HG03108 (cell line): ENCODE measurements at regions not wholly inside any gene's neighbourhood (a gene's known extent, or its start where the extent isn't known, plus 50 kb on each side); places are given as distances from the start of the nearest gene placed in this dataset.

Source experiments
- ATAC-seq: cut with Tn5 transposase; IDR thresholded peaks from one replicate; pipeline ENCODE4 v1.9.1; 2021; ENCODE audit warnings: moderate library complexity; ENCODE audit not compliant: unreplicated experiment

DNA sequence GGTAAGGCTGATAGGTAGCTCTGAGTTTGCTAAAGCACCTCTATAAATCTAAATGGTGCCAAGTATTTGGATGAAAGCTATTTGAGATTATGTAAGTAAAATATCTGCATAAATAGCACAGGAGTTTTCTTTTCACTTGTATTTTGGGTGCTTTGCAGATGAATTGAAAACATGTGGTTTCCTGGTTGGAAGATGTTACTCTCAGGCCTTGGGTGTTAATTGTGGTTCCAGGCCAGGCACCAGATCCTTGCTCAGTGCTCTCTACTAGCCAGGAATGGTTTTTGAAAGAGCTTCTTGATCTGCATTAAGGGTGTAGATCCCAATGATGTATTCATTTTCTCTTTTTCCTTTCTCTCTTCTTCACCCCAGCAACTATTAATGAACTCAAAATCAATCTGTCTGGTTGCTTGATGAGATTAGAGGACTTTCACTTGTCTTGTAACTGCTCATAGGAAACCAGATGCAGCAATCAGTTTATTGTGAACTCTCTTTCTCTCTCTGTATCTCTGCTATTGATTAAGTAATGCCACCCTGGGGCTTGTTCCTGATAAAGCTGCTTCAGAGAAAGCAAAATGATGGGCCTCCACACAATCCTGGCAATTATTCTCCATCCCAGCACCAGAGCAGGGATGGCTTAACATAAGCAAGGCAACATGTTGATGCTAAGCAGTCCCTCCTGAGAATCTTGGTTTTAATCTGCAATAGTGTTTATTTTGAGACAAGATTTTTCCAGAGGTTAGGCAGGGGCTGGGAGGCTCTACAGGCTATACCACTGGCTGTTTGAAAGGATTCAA lies 147.0 kb upstream of the NTM start:
- no peak for ATAC-seq

- no peak for ATAC-seq
These were observed 142.0 kb upstream of the NTM start for GRCh38 chr11:131228378-131228777.

DNA sequence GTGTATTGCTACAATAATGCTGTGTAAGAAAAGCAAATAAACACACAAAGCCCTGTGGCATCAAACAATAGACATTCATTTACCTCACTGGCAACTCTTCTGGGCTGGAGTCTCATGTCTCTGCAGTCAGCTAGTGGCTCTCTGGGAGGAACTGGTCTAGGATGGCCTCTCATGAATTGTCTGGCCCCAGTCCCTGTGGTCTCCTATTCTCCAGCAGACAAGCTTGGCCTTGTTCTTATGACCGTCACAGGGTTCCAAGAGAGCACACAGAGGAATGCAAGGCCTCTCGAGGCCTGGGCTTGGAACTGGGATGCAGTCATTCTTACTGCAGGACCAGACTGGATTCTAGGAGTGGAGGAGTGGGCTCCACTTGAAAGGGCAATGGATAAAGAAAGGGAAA lies 141.2 kb upstream of the NTM start:
- ATAC-seq, result no peak

- no peak for ATAC-seq
These were observed 139.0 kb upstream of the NTM start for GRCh38 chr11:131231317-131231940.

DNA sequence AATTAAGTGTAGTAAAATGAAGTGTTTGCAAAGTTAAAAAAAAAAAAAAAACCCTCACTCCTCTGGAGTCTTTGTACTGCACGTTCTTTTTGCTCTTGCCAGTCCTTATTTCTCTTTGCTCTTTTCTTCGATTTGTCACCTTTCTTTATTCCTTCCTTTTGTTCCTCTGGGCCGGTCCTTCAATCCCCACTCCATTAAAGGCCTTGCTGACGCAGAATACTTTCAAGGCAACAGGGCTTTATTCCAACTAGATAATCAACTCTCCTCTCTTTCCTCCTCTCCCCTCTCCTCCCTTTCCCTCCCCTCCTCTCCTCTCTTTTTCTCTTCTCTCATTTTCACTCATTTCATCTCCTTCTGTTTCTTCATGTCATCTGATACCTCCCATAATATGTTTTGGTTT lies 138.2 kb upstream of the NTM start:
- ATAC-seq, result no peak

DNA sequence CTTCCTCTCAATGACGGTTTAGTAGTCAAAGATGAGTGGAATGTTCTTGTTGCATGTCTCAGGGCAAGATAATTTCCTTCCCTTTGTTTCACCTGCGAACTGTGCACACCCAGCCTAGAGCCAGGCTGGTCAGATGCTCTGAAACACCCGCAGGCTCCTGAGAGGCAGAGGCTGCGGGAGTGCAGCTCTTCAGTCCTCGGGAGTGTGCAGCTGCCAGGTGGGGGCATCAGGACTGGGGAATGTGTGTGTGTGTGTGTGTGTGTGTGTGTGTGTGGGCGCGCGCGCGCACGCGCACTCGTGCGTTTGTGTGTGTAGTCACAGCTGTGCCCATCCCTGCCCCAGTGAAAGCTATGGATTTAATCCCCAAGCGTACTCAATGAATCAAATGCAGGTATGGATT lies 136.2 kb upstream of the NTM start:
- ATAC-seq, result no peak

- ATAC-seq, result no peak
These were observed 134.8 kb upstream of the NTM start for GRCh38 chr11:131235328-131236298.

GRCh38 chr11:131240421-131240820 lies 130.0 kb upstream of the NTM start:
- ATAC-seq, result no peak

- no peak for ATAC-seq
These were observed 127.9 kb upstream of the NTM start for GRCh38 chr11:131242476-131243000.

DNA sequence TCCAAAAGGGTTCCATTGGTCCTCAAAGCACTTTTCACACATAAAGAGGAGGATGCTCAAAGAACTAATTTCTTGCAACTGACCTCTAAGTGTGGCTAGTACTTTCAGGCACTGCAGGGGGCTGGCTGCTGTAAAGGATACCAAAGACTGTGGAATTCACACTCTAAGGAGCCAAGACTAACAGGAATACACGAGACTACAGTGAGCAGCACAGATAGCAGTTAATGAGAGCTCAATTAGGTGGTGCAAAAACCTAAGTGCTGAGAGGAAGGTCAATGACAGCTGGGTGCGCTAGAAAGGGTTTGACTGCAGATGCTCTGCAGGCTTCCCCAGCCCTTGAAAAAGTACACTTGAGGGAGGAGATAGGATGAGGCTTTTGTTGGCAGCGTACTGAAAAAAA lies 124.3 kb upstream of the NTM start:
- no peak for ATAC-seq

- ATAC-seq, result no peak
These were observed 123.8 kb upstream of the NTM start for GRCh38 chr11:131246663-131247062.

GRCh38 chr11:131248588-131248987 lies 121.8 kb upstream of the NTM start:
- ATAC-seq, result no peak

GRCh38 chr11:131253142-131253655 lies 117.2 kb upstream of the NTM start:
- ATAC-seq, result no peak

GRCh38 chr11:131253656-131254151 lies 116.7 kb upstream of the NTM start:
- ATAC-seq, result no peak

DNA sequence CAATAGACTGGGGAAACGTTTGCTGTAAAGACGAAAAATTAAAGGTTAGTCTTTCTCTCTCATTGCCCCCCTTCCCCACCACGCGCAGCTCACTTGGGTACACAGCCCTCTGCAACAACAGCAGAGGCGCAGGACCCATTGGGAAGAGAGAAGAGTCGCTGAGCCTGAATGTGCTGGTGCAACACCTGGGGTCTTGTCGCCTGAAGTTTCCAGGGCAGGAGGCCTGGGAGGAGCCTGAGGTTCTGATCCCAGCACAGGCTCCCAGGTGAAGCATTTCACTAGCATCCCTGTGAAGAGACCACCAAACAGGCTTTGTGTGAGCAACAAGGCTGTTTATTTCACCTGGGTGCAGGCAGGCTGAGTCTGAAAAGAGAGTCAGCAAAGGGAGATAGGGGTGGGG lies 116.2 kb upstream of the NTM start:
- ATAC-seq, result no peak

DNA sequence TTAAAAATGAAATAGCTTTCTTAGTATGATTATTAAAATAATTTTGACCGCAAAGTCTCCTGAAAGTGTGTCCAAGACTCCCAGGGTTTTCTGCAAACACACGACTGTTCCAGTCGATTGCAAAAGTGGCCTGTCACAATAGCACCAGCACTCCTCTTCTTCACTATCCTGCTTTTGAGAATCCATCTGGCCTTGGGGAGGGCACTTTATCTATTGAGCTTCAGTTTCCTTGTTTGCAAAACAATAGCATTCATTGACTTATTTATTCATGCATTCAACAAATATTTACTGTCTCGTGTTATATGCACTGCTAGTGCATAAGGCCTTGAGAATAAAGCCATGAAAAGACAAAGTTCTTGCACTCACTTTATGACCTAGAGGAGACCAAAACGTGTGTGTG lies 96.2 kb upstream of the NTM start:
- no peak for ATAC-seq

- no peak for ATAC-seq
These were observed 94.8 kb upstream of the NTM start for GRCh38 chr11:131275580-131275979.

DNA sequence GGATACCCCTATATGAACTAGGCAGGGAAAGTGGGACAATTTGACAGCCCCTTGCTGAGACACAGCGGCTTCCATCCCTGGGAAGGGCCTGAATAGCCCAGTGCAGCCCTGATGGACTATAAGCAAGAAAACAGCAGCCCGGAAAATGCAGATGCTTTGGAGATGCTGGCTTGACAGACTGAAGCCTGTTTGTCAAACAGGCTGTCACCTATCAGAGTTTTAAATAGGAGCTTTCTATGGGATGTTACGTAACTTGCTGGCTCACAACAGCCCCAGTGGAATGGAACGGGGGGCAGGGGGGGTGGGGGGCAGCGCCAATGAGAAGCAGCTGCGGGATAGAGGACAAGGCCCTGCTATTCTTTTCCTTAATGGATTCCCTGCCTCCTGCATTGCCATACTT lies 91.9 kb upstream of the NTM start:
- ATAC-seq, result no peak

DNA sequence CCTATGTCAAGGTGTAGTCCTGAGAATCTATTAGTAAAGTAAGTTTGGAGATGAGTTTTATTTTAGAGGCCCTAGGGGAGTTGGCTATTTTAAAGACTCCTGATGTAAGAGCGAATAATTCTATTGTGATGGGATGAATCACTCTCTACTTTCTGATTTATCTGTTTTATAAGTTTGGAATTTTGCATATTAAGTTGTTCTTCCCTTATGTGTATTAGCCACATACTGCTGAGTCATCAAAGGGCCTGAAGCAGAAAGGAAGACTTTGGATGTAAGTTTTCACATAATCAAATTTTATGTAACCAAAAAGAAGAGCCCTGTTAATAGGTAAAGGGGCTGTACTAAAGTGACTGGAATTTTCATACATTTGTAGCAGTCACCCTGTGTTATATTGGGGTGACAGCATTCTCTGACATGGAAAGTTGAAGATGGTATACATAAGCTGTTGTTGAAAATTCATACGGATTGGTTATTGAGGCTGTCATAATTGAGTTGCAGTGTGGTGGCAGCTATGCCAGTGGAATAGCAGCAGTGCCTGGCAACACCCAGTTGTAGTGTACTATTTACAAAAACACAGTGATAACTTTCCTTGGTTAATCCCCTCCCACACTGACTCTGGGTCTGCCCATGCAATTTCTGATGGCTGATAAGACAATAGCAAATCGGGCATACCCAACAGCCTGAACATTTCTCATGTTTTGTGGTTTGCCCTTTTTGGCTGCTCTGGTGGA lies 90.6 kb upstream of the NTM start:
- no peak for ATAC-seq

- ATAC-seq, result no peak
These were observed 89.1 kb upstream of the NTM start for GRCh38 chr11:131281316-131281715.
